Endodermal cell (in vitro differentiated cells): ENCODE measurements at regions not wholly inside any gene's neighbourhood (a gene's known extent, or its start where the extent isn't known, plus 50 kb on each side); places are given as distances from the start of the nearest gene placed in this dataset.

ENCODE experiments used
- DNase-seq: peaks from one replicate; pipeline ENCODE4 v3.0.0-alpha.2; 2017
- H3K27ac ChIP-seq: 2 replicates; pipeline ENCODE4 v1.5.1; 2013; ENCODE audit warnings: mild to moderate bottlenecking, low read depth, low read length, moderate library complexity
- H3K27me3 ChIP-seq: 2 replicates; pipeline ENCODE4 v1.6.1; 2013; ENCODE audit warnings: mild to moderate bottlenecking, low read length, moderate library complexity; ENCODE audit not compliant: insufficient read depth, control insufficient read depth, poor library complexity, severe bottlenecking
- H3K36me3 ChIP-seq: 2 replicates; pipeline ENCODE4 v1.7.0; 2013; ENCODE audit warnings: mild to moderate bottlenecking, low read length, moderate library complexity; ENCODE audit not compliant: control insufficient read depth, insufficient read depth
- H3K4me1 ChIP-seq: one replicate; pipeline ENCODE4 v1.7.0; 2013; ENCODE audit warnings: low read length; ENCODE audit not compliant: control insufficient read depth, insufficient read depth
- H3K4me3 ChIP-seq: 2 replicates; pipeline ENCODE4 v1.5.1; 2013; ENCODE audit warnings: mild to moderate bottlenecking, low read length, moderate library complexity
- H3K9ac ChIP-seq: 2 replicates; pipeline ENCODE4 v1.6.1; 2013; ENCODE audit warnings: mild to moderate bottlenecking, low read length, moderate library complexity; ENCODE audit not compliant: poor library complexity, severe bottlenecking; ENCODE audit errors: extremely low read depth
- H3K9me3 ChIP-seq: 2 replicates; pipeline ENCODE4 v1.6.1; 2013; ENCODE audit warnings: mild to moderate bottlenecking, low read length, moderate library complexity; ENCODE audit not compliant: control insufficient read depth
- H3K27ac Mint-ChIP-seq: 2 replicates; pipeline ENCODE4 v1.8.0; 2020; ENCODE audit warnings: mixed read lengths
- H3K27me3 Mint-ChIP-seq: 2 replicates; pipeline ENCODE4 v1.8.0; 2021; ENCODE audit warnings: mild to moderate bottlenecking, mixed read lengths; ENCODE audit not compliant: insufficient read depth
- H3K36me3 Mint-ChIP-seq: 2 replicates; pipeline ENCODE4 v1.8.0; 2020; ENCODE audit warnings: low read depth, mixed read lengths
- H3K4me1 Mint-ChIP-seq: 2 replicates; pipeline ENCODE4 v1.8.0; 2020; ENCODE audit warnings: mixed read lengths
- H3K4me3 Mint-ChIP-seq: 2 replicates; pipeline ENCODE4 v1.8.0; 2020; ENCODE audit warnings: mild to moderate bottlenecking, moderate library complexity, mixed read lengths
- H3K9me3 Mint-ChIP-seq: 2 replicates; pipeline ENCODE4 v1.8.0; 2020; ENCODE audit warnings: mild to moderate bottlenecking, mixed read lengths
- CTCF ChIP-seq: fragments of 200-600 bp; sonication (generic); conservative IDR thresholded peaks from 2 replicates; pipeline ENCODE4 v1.5.0; 2021; ENCODE audit warnings: antibody characterized with exemption, mild to moderate bottlenecking
- WGBS, 2 experiments: methylation state at CpG; one replicate each; pipeline versions ENCODE4 v1.1.5 to v1.1.7; 2013; ENCODE audit warnings: missing lambda C conversion rate in 2 of 2, mixed read lengths in 1 of 2; ENCODE audit not compliant: insufficient coverage in 1 of 2, insufficient read length in 1 of 2; 5-methylcytosine and 5-hydroxymethylcytosine counted together

GRCh38 chr10:10667466-10667865 is 350.2 kb upstream of the CELF2 start:
- peaks cover 5% of the 10 kb centered on the region for H3K9me3 Mint-ChIP-seq
- H3K27me3 Mint-ChIP-seq, result no peaks in the 10 kb centered on the region
- H3K9ac ChIP-seq, result no peak overlapping the region
- no peaks in the 10 kb centered on the region for H3K36me3 Mint-ChIP-seq
- H3K4me3 Mint-ChIP-seq, result no peak overlapping the region
- H3K9me3 ChIP-seq, result peaks cover 5% of the 10 kb centered on the region
- no peak overlapping the region for H3K27ac Mint-ChIP-seq
- H3K36me3 ChIP-seq, result no peaks in the 10 kb centered on the region
- H3K27ac ChIP-seq, result no peak overlapping the region
- no peaks in the 10 kb centered on the region for H3K27me3 ChIP-seq
- H3K4me3 ChIP-seq, result no peak overlapping the region
- H3K4me1 Mint-ChIP-seq, result no peaks in the 10 kb centered on the region
- no peak for DNase-seq
- no peak for TF ChIP-seq CTCF
- H3K4me1 ChIP-seq, result no peaks in the 10 kb centered on the region
- WGBS, 2 experiments, result 92 to 100% methylated on average over 1 to 5 of the region's 5 CpGs

- H3K9ac ChIP-seq, result no peak overlapping the region
- Mint-ChIP-seq H3K36me3 (no peaks in the 10 kb centered on the region), H3K4me3 (no peak overlapping the region), H3K27me3 (no peaks in the 10 kb centered on the region), H3K9me3 (peaks cover 18% of the 10 kb centered on the region), H3K4me1 (no peaks in the 10 kb centered on the region), H3K27ac (no peak overlapping the region)
- no peaks in the 10 kb centered on the region for H3K4me1 ChIP-seq
- no peak overlapping the region for H3K27ac ChIP-seq
- peaks cover 21% of the 10 kb centered on the region for H3K9me3 ChIP-seq
- no peaks in the 10 kb centered on the region for H3K27me3 ChIP-seq
- TF ChIP-seq CTCF, result no peak
- no peak for DNase-seq
- 93 to 100% methylated on average over 1 of the region's 1 CpG for WGBS, 2 experiments
- no peak overlapping the region for H3K4me3 ChIP-seq
- no peaks in the 10 kb centered on the region for H3K36me3 ChIP-seq
These were observed 340.7 kb upstream of the CELF2 start for GRCh38 chr10:10676972-10677371.

- no peaks in the 10 kb centered on the region for H3K4me1 ChIP-seq
- peak; percentile 87 for TF ChIP-seq CTCF
- Mint-ChIP-seq H3K27me3 (no peaks in the 10 kb centered on the region), H3K9me3 (peaks cover 13% of the 10 kb centered on the region), H3K4me1 (no peaks in the 10 kb centered on the region), H3K27ac (peak overlapping the region; percentile 50), H3K36me3 (no peaks in the 10 kb centered on the region), H3K4me3 (no peak overlapping the region)
- no peaks in the 10 kb centered on the region for H3K27me3 ChIP-seq
- DNase-seq, result peak; percentile 91
- H3K27ac ChIP-seq, result no peak overlapping the region
- no peaks in the 10 kb centered on the region for H3K36me3 ChIP-seq
- WGBS, 2 experiments, result 35 to 48% methylated on average over 3 of the region's 3 CpGs
- peaks cover 16% of the 10 kb centered on the region for H3K9me3 ChIP-seq
- H3K4me3 ChIP-seq, result no peak overlapping the region
- no peak overlapping the region for H3K9ac ChIP-seq
These were observed 340.2 kb upstream of the CELF2 start for GRCh38 chr10:10677479-10677878.
